ENCODE measurements at regions not wholly inside any gene's neighbourhood (a gene's known extent, or its start where the extent isn't known, plus 50 kb on each side); places are given as distances from the start of the nearest gene placed in this dataset.

DNA sequence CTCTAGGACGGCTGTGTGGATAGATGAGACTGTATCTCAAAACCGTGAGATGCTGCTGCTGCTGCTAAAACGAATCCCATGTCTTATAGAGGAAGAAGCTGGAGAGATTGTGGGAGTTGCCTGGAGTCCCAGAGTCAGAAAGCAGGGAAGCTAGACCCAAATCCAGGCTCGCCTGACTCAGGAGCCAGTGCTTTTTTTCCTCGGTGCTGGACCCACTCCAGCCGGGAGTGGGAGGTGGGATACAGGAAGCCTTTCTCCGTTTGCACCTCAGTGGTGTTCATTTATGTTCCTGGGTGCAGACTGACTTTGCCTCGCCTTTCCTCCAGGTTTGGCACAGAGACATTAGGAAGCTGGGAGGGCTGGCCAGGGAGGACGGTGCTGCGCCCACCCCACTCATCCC is 150.9 kb upstream of the LINGO1 start:
- Mint-ChIP-seq H3K27me3 (peaks cover 38% of the 10 kb centered on the region), H3K4me1 (no peaks in the 10 kb centered on the region), H3K36me3 (ENCODE audit: insufficient read depth) (no peaks in the 10 kb centered on the region), H3K27ac (ENCODE audit: low read depth) (no peak overlapping the region), H3K9me3 (peaks cover 6% of the 10 kb centered on the region), H3K4me3 (no peak overlapping the region)
- no peak for DNase-seq (ENCODE audit: low spot score in 2 of 2)
- ATAC-seq (replicated peaks; ENCODE audit: extremely low read depth, poor library complexity, severe bottlenecking) = no peak

- Mint-ChIP-seq H3K27me3 (peaks cover 39% of the 10 kb centered on the region), H3K27ac (ENCODE audit: low read depth) (no peak overlapping the region), H3K9me3 (peaks cover 6% of the 10 kb centered on the region), H3K4me1 (no peaks in the 10 kb centered on the region), H3K36me3 (ENCODE audit: insufficient read depth) (no peaks in the 10 kb centered on the region), H3K4me3 (no peak overlapping the region)
- DNase-seq (ENCODE audit: low spot score in 2 of 2) = no peak
- no peak for ATAC-seq (replicated peaks; ENCODE audit: extremely low read depth, poor library complexity, severe bottlenecking)
Measured at GRCh38 chr15:77782691-77783090, 150.0 kb upstream of the LINGO1 start.

DNA sequence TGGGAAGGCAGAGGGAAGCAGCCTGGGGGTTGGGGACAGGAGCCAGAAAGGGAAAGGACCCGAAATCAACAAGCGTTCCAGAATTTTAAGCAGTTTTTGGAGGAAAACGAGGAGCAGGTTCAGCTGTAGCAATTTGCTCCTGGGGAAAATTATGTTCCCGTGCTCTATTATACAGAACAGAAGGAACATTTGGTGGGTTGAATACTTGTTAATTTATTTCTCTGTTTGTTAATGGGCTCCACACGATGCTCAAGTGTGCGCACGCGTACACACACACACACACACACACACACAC is 149.2 kb upstream of the LINGO1 start:
- Mint-ChIP-seq H3K9me3 (peaks cover 6% of the 10 kb centered on the region), H3K36me3 (ENCODE audit: insufficient read depth) (no peaks in the 10 kb centered on the region), H3K27me3 (peaks cover 36% of the 10 kb centered on the region), H3K27ac (ENCODE audit: low read depth) (no peak overlapping the region), H3K4me3 (no peak overlapping the region), H3K4me1 (no peaks in the 10 kb centered on the region)
- ATAC-seq (replicated peaks; ENCODE audit: extremely low read depth, poor library complexity, severe bottlenecking) (no peak), DNase-seq (ENCODE audit: low spot score in 2 of 2) (no peak)

GRCh38 chr15:77781151-77781945 is 148.6 kb upstream of the LINGO1 start:
- peaks cover 6% of the 10 kb centered on the region for H3K9me3 Mint-ChIP-seq
- no peak overlapping the region for H3K27ac Mint-ChIP-seq (ENCODE audit: low read depth)
- no peaks in the 10 kb centered on the region for H3K36me3 Mint-ChIP-seq (ENCODE audit: insufficient read depth)
- ATAC-seq (replicated peaks; ENCODE audit: extremely low read depth, poor library complexity, severe bottlenecking) (no peak), DNase-seq (ENCODE audit: low spot score in 2 of 2) (no peak)
- no peaks in the 10 kb centered on the region for H3K4me1 Mint-ChIP-seq
- H3K4me3 Mint-ChIP-seq = no peak overlapping the region
- H3K27me3 Mint-ChIP-seq = peaks cover 36% of the 10 kb centered on the region

- DNase-seq (ENCODE audit: low spot score in 2 of 2) (no peak), ATAC-seq (replicated peaks; ENCODE audit: extremely low read depth, poor library complexity, severe bottlenecking) (no peak)
- no peaks in the 10 kb centered on the region for H3K4me1 Mint-ChIP-seq
- H3K4me3 Mint-ChIP-seq = no peak overlapping the region
- H3K36me3 Mint-ChIP-seq (ENCODE audit: insufficient read depth) = no peaks in the 10 kb centered on the region
- H3K27me3 Mint-ChIP-seq = peaks cover 35% of the 10 kb centered on the region
- H3K27ac Mint-ChIP-seq (ENCODE audit: low read depth) = no peak overlapping the region
- H3K9me3 Mint-ChIP-seq = peaks cover 6% of the 10 kb centered on the region
Measured at GRCh38 chr15:77778802-77779201, 146.1 kb upstream of the LINGO1 start.

DNA sequence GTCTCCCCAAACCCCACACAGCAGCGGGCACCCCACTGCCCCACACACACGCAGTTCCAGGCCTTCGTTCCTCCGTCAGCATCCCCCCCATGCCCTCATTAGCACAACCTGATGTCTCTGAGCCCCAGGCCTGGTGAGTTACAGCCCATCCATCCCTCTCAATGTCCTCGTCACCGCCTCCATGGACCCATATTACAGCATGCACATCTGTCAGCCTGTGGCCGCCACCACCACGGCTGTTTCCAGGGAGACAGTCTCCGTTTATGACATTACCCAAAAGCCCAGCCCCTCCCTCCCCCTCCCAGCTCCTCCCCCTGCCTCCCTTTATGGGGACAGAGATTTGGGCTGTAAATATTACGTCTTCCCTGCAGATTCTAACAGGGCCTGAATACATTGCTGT is 143.1 kb upstream of the LINGO1 start:
- Mint-ChIP-seq H3K36me3 (ENCODE audit: insufficient read depth) (no peaks in the 10 kb centered on the region), H3K27ac (ENCODE audit: low read depth) (no peak overlapping the region), H3K4me3 (no peak overlapping the region), H3K9me3 (peaks cover 6% of the 10 kb centered on the region), H3K27me3 (peaks cover 21% of the 10 kb centered on the region), H3K4me1 (no peaks in the 10 kb centered on the region)
- no peak for ATAC-seq (replicated peaks; ENCODE audit: extremely low read depth, poor library complexity, severe bottlenecking)
- no peak for DNase-seq (ENCODE audit: low spot score in 2 of 2)

DNA sequence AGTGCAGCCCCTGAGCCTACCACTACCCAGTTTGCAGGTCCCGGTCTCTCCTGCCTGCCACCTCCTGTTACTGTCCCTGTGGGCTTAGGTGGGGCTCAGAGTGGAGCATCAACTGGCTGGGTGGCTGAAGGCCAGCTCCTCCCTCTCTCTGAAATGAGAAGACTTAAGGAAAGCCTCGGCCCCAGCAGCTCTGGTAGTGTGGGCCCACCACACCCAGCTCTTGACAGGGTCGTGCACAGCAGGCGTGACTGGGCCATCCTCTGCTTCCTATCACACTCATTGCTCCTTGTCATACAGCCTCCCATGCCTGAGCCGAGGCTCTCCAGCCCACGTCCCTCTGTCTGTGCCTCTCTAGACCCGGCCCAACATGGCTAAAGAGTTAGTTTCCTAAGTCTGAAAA is 142.7 kb upstream of the LINGO1 start:
- Mint-ChIP-seq H3K27me3 (peaks cover 21% of the 10 kb centered on the region), H3K36me3 (ENCODE audit: insufficient read depth) (no peaks in the 10 kb centered on the region), H3K4me3 (no peak overlapping the region), H3K27ac (ENCODE audit: low read depth) (no peak overlapping the region), H3K4me1 (no peaks in the 10 kb centered on the region), H3K9me3 (peaks cover 6% of the 10 kb centered on the region)
- DNase-seq (ENCODE audit: low spot score in 2 of 2) = no peak
- no peak for ATAC-seq (replicated peaks; ENCODE audit: extremely low read depth, poor library complexity, severe bottlenecking)

GRCh38 chr15:77774350-77774749 is 141.6 kb upstream of the LINGO1 start:
- H3K4me1 Mint-ChIP-seq = no peaks in the 10 kb centered on the region
- H3K4me3 Mint-ChIP-seq = no peak overlapping the region
- H3K36me3 Mint-ChIP-seq (ENCODE audit: insufficient read depth) = no peaks in the 10 kb centered on the region
- ATAC-seq (replicated peaks; ENCODE audit: extremely low read depth, poor library complexity, severe bottlenecking) = no peak
- H3K27me3 Mint-ChIP-seq = peaks cover 22% of the 10 kb centered on the region
- no peaks in the 10 kb centered on the region for H3K9me3 Mint-ChIP-seq
- DNase-seq (ENCODE audit: low spot score in 2 of 2) = no peak
- no peak overlapping the region for H3K27ac Mint-ChIP-seq (ENCODE audit: low read depth)

- ATAC-seq (replicated peaks; ENCODE audit: extremely low read depth, poor library complexity, severe bottlenecking) (no peak), DNase-seq (ENCODE audit: low spot score in 2 of 2) (no peak)
- no peak overlapping the region for H3K4me3 Mint-ChIP-seq
- H3K36me3 Mint-ChIP-seq (ENCODE audit: insufficient read depth) = no peaks in the 10 kb centered on the region
- H3K27ac Mint-ChIP-seq (ENCODE audit: low read depth) = no peak overlapping the region
- no peaks in the 10 kb centered on the region for H3K9me3 Mint-ChIP-seq
- H3K27me3 Mint-ChIP-seq = peaks cover 27% of the 10 kb centered on the region
- no peaks in the 10 kb centered on the region for H3K4me1 Mint-ChIP-seq
Measured at GRCh38 chr15:77773903-77774302, 141.2 kb upstream of the LINGO1 start.

DNA sequence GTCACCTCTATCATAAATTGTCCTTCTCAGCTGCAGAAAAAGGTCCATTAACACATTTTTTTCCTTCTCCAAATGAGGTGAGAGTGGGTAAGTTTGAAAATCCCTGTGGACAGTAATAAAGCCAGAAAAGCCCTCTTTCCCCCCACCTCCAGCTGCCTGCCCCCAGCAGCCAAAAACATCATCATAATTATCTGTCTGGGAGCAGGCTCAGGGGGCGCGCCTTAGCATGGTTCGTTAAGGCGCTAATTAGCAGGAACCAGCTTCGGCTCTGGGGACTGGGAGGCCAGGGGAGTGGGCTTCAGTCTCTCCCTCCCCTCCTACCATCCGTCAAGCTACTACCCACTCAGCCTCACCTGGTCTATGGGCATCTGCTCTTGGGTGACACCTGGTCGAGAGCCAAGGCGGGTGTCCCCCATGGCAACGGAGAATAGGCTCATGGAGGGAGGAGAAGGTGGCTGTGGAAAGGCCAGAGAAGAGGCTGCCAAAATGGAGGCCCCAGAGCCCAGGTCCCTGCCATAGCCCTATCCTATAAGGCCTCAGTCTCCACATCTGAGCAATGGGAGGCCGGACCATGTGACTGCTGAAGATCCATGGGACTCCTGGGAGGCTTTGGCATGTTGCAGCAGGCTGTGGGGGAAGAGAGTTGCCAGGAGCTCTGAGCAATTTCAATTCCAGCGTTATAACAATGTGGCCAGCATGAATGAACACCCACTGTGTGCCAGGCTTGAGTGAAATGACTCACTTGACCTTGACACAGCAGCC is 140.1 kb upstream of the LINGO1 start:
- no peaks in the 10 kb centered on the region for H3K4me1 Mint-ChIP-seq

GRCh38 chr15:77771616-77772015 is 138.9 kb upstream of the LINGO1 start:
- H3K9me3 Mint-ChIP-seq = no peaks in the 10 kb centered on the region
- ATAC-seq (replicated peaks; ENCODE audit: extremely low read depth, poor library complexity, severe bottlenecking) (no peak), DNase-seq (ENCODE audit: low spot score in 2 of 2) (no peak)
- peaks cover 41% of the 10 kb centered on the region for H3K27me3 Mint-ChIP-seq
- H3K4me1 Mint-ChIP-seq = no peaks in the 10 kb centered on the region
- H3K27ac Mint-ChIP-seq (ENCODE audit: low read depth) = no peak overlapping the region
- H3K4me3 Mint-ChIP-seq = no peak overlapping the region
- peaks cover 2% of the 10 kb centered on the region for H3K36me3 Mint-ChIP-seq (ENCODE audit: insufficient read depth)

More for the DNA sequence above, 140.1 kb upstream of the LINGO1 start:
- H3K27me3 Mint-ChIP-seq = peaks cover 29% of the 10 kb centered on the region
- no peak overlapping the region for H3K27ac Mint-ChIP-seq (ENCODE audit: low read depth)
- H3K36me3 Mint-ChIP-seq (ENCODE audit: insufficient read depth) = no peaks in the 10 kb centered on the region
- H3K4me3 Mint-ChIP-seq = no peak overlapping the region
- DNase-seq (ENCODE audit: low spot score in 2 of 2) (no peak), ATAC-seq (replicated peaks; ENCODE audit: extremely low read depth, poor library complexity, severe bottlenecking) (no peak)
- no peaks in the 10 kb centered on the region for H3K9me3 Mint-ChIP-seq

GRCh38 chr15:77769700-77770099 is 137.0 kb upstream of the LINGO1 start:
- H3K4me1 Mint-ChIP-seq = no peaks in the 10 kb centered on the region
- ATAC-seq (replicated peaks; ENCODE audit: extremely low read depth, poor library complexity, severe bottlenecking) (no peak), DNase-seq (ENCODE audit: low spot score in 2 of 2) (no peak)

DNA sequence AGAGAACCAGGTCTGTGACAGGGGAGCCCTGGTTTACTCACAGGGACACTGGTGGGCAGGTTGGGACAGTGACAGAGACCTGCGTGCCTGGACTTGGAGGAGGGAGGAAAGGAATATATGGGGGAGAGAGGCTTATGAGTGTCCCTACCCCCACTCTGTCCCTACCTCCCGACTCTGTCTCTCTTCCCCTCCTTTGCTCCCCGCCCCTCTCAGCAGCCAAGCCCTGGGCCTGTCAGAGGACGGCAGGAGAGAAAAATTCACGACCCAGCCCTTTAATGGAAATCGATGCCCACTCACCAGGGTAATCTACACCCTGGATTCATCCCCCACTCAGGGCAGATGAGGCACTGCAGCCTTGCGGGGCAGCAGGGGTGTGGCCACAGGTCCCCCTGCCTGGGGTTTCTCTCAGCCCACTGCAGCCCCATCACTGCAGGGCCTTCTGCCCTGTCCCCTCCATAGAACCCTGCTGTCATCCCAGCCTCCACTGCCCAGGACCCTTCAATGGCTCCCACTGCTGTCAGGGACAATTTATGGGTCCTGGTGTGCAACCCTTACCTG is 135.9 kb upstream of the LINGO1 start:
- DNase-seq (ENCODE audit: low spot score in 2 of 2) (no peak), ATAC-seq (replicated peaks; ENCODE audit: extremely low read depth, poor library complexity, severe bottlenecking) (no peak)
- Mint-ChIP-seq H3K9me3 (no peaks in the 10 kb centered on the region), H3K27me3 (peaks cover 59% of the 10 kb centered on the region), H3K4me3 (no peak overlapping the region), H3K4me1 (no peaks in the 10 kb centered on the region), H3K27ac (ENCODE audit: low read depth) (no peak overlapping the region), H3K36me3 (ENCODE audit: insufficient read depth) (peaks cover 2% of the 10 kb centered on the region)

More at GRCh38 chr15:77769700-77770099, 137.0 kb upstream of the LINGO1 start:
- Mint-ChIP-seq H3K27me3 (peaks cover 48% of the 10 kb centered on the region), H3K4me3 (no peak overlapping the region), H3K36me3 (ENCODE audit: insufficient read depth) (peaks cover 2% of the 10 kb centered on the region), H3K9me3 (no peaks in the 10 kb centered on the region), H3K27ac (ENCODE audit: low read depth) (no peak overlapping the region)
